ENCODE measurements at regions not wholly inside any gene's neighbourhood (a gene's known extent, or its start where the extent isn't known, plus 50 kb on each side); places are given as distances from the start of the nearest gene placed in this dataset.

DNA sequence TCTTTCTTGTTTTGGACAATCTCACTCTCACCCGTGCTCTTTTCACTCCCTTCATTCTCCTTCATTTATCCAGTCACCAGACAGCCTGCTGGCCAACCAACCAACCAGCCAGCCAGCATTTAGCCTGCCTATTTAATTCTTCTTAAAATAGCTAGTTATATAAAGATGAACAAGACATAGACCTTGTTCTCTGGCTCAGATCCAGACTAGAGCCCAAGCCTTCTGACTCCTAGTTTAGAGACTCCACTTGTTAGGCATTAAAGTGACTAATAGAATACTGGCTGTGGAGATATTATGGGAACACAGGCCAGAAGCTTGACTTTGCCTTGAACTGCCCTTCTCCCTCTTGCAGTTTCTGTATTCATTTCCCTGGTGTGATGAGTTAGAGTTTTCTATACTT, 215.3 kb upstream of the THRB start:
- no peak overlapping the region for H3K4me3 ChIP-seq (ENCODE audit: low read depth, low read length)
- TF ChIP-seq, protein P1, sequence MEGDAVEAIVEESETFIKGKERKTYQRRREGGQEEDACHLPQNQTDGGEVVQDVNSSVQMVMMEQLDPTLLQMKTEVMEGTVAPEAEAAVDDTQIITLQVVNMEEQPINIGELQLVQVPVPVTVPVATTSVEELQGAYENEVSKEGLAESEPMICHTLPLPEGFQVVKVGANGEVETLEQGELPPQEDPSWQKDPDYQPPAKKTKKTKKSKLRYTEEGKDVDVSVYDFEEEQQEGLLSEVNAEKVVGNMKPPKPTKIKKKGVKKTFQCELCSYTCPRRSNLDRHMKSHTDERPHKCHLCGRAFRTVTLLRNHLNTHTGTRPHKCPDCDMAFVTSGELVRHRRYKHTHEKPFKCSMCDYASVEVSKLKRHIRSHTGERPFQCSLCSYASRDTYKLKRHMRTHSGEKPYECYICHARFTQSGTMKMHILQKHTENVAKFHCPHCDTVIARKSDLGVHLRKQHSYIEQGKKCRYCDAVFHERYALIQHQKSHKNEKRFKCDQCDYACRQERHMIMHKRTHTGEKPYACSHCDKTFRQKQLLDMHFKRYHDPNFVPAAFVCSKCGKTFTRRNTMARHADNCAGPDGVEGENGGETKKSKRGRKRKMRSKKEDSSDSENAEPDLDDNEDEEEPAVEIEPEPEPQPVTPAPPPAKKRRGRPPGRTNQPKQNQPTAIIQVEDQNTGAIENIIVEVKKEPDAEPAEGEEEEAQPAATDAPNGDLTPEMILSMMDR (IDR thresholded peaks at IDR 0.05; ENCODE audit: low read depth, low read length) = no peak

DNA sequence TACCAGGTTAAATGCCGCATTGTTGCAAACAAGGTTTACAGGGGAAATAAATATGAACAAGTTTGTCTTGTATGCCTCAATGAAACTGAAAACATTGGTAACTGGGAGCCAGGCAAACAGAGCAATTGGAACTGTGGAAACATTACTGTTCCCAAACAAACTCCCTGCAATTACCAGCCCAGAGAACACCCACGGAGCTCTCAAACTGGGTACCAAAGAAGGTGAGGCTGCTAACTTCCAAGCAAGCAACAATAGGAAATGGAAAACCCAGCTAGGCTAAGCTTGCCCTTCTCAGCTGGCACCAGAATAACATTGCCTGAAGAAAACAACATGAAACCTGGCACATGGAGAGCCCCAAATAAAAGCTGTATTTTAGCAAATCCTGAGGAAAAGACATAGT, 218.9 kb upstream of the THRB start:
- no peak overlapping the region for H3K4me3 ChIP-seq (ENCODE audit: low read depth, low read length)
- TF ChIP-seq, protein P1 (IDR thresholded peaks at IDR 0.05; ENCODE audit: low read depth, low read length) = no peak

DNA sequence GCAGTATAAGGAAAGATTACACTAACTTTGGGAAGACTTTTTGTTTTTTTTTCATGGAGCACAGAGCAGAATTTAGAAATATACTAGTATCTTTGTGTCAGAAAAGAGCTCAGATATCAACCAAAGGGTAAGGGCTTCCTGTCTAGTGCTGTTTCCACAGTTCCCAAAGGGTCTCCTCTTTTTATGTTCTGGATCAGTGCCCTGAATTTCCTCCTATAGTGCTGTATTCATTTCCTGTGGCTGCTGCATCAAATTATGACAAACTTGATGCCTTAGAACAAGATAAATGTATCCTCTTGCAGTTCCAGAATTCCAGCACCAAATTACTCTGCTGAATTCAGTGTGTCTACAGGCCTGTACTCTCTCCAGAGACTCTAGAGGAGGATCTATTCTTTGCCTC, 219.8 kb upstream of the THRB start:
- no peak overlapping the region for H3K4me3 ChIP-seq (ENCODE audit: low read depth, low read length)
- TF ChIP-seq, protein P1 (IDR thresholded peaks at IDR 0.05; ENCODE audit: low read depth, low read length) = no peak

DNA sequence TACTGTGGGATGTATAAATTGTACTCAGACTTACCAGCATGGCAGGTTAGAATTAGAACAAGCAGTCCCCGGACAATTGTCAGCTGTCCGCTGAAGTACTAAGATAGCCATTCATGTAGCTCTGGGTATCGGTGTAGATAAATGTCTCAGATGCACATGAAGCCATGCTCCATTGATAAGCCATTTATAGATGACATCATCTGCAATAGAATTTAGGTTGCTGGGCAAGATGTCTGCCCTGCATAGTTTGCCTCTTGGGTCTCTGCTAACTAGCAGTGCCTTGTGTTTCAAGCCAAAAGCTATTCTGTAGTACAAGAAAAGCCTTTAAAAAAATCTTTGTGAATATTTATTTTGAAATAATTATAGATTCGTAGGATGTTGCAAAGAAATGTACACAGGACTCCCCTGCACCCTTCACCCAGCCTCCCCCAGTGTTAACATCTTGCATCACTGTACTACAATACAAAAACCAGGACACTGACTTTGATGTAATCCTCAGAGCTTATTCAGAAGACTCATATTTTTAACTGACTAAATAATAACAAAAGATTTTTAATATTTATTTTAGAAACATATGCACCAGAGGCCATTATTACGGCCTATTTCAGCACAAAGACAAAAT, 220.6 kb upstream of the THRB start:
- TF ChIP-seq, protein P1 (IDR thresholded peaks at IDR 0.05; ENCODE audit: low read depth, low read length) = no peak
- H3K4me3 ChIP-seq (ENCODE audit: low read depth, low read length) = no peak overlapping the region

DNA sequence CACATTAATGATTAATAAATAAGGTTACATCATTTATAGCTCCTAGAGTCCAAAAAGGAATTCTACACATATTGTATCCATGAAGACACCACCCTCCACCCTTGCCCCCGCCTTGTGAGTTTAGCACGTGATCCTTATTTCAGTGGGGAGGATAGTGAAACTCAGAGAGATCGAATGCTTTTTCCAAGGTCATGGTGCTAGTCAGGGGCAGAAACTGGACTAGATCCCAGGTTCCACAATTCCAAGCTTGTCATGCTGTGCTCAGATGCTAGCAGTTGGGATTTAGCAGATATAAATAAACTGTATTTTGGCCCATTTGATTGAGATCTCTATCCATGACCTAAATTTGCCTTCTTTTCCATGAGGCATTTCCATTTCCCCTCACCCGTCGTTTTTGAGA, 227.4 kb upstream of the THRB start:
- no peak overlapping the region for H3K4me3 ChIP-seq (ENCODE audit: low read depth, low read length)
- TF ChIP-seq, protein P1 (IDR thresholded peaks at IDR 0.05; ENCODE audit: low read depth, low read length) = no peak

DNA sequence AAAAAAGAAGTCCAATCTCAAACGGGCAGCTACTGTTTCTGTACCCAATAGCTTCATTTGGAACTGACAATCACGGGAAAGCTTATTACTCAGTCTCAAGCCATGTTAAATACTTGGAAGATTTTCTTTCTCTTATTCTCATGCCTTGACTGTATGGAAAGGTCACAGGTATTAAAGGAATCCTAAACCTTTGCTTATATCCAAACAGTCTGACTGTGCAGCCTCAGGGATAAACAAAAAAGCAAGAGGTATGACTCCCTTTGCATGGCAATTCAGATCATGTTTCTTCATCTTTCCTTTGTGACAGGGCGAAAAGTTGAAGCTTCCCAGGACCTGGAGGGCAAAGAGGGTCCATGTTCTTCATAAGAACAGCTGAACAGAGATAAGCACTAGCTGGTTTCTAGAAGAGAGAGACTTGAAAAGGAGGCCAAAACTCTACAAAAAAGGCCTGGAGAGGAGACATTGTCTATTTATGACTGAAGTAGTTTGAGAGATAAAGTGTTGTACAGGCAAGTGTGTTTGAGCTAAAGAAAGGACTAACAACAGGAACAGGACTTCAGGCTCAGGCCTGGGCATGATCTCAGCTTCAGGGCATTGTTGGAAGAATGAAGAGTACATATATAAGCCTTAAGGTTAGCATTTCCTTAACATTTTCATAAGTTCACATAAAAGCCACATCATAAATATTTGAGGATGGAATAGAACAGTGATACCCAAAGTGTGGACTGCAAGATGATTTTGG, 231.0 kb upstream of the THRB start:
- no peak overlapping the region for H3K4me3 ChIP-seq (ENCODE audit: low read depth, low read length)
- TF ChIP-seq, protein P1 (IDR thresholded peaks at IDR 0.05; ENCODE audit: low read depth, low read length) = no peak

DNA sequence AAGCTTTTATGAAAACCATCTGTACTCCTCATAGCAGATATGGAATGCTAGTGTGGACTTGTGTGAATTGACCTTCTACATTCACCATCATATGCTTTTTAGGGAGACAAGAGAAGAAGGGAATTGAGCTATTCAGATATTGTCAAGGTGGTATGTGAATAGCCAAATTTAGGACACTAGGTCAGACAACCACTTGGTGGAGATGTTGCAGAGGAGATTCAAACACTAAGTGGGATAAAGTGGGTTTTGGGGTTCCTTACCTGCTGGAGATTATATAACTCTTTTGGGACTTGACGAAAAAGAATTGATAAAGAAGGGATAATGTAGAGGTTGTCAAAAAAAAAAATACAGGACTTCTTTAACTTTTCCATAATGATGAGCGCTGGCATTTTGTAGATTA, 231.8 kb upstream of the THRB start:
- TF ChIP-seq, protein P1 (IDR thresholded peaks at IDR 0.05; ENCODE audit: low read depth, low read length) = no peak
- H3K4me3 ChIP-seq (ENCODE audit: low read depth, low read length) = no peak overlapping the region

Measured in WI38 (cell line).